SK-N-SH treated with all-trans-retinoic acid at 6 μM for 48 hours (cell line): ENCODE measurements at regions not wholly inside any gene's neighbourhood (a gene's known extent, or its start where the extent isn't known, plus 50 kb on each side); places are given as distances from the start of the nearest gene placed in this dataset.

Experiments used
- ATAC-seq: fragments of 200-7000 bp; cut with Tn5 transposase; 3 replicates; pipeline ENCODE4 v1.9.1; 2020; ENCODE audit warnings: mild to moderate bottlenecking, moderate library complexity
- ARNTL ChIP-seq: fragments of 450-650 bp; formaldehyde crosslinking; IDR thresholded peaks from 2 replicates; pipeline ENCODE4 v1.5.0; 2020; ENCODE audit warnings: low read depth, mild to moderate bottlenecking, moderate library complexity, borderline replicate concordance
- BACH2 ChIP-seq: fragments of 250-450 bp; sonication (Bioruptor Pico); IDR thresholded peaks from 2 replicates; pipeline ENCODE4 v1.9.0; 2021; ENCODE audit warnings: mild to moderate bottlenecking, borderline replicate concordance
- CREB5 ChIP-seq: fragments of 250-450 bp; sonication (Bioruptor Pico); IDR thresholded peaks from 2 replicates; pipeline ENCODE4 v1.5.1; 2020; ENCODE audit warnings: low read depth, mild to moderate bottlenecking, moderate library complexity
- CSDC2 ChIP-seq: fragments of 250-450 bp; sonication (Bioruptor Pico); IDR thresholded peaks from 2 replicates; pipeline ENCODE4 v1.5.0; 2020; ENCODE audit warnings: mild to moderate bottlenecking, moderate library complexity
- CSRNP3 ChIP-seq: fragments of 250-450 bp; sonication (Bioruptor Pico); IDR thresholded peaks from 2 replicates; pipeline ENCODE4 v1.5.1; 2021; ENCODE audit warnings: mild to moderate bottlenecking, moderate library complexity
- ESRRG ChIP-seq: fragments of 250-450 bp; sonication (Bioruptor Pico); IDR thresholded peaks from 2 replicates; pipeline ENCODE4 v1.6.1; 2021; ENCODE audit warnings: mild to moderate bottlenecking
- GLIS3 ChIP-seq: fragments of 250-450 bp; sonication (Bioruptor Pico); IDR thresholded peaks from 2 replicates; pipeline ENCODE4 v1.5.0; 2020; ENCODE audit warnings: mild to moderate bottlenecking, moderate library complexity
- ISL1 ChIP-seq: fragments of 250-450 bp; sonication (Bioruptor Pico); IDR thresholded peaks from 2 replicates; pipeline ENCODE4 v2.1.2; 2022; ENCODE audit warnings: mild to moderate bottlenecking, moderate library complexity
- OSR1 ChIP-seq: fragments of 250-450 bp; sonication (Bioruptor Pico); IDR thresholded peaks from 2 replicates; pipeline ENCODE4 v1.8.0; 2022; ENCODE audit warnings: moderate library complexity, mild to moderate bottlenecking, inconsistent platforms
- PATZ1 ChIP-seq: fragments of 250-450 bp; sonication (Bioruptor Pico); IDR thresholded peaks from 2 replicates; pipeline ENCODE4 v1.8.0; 2020; ENCODE audit warnings: mild to moderate bottlenecking, moderate library complexity, borderline replicate concordance
- POU6F1 ChIP-seq: fragments of 250-450 bp; sonication (Bioruptor Pico); IDR thresholded peaks from 2 replicates; pipeline ENCODE4 v1.8.0; 2021; ENCODE audit warnings: low read depth, mild to moderate bottlenecking, moderate library complexity, borderline replicate concordance
- PPARA ChIP-seq: fragments of 250-450 bp; sonication (Bioruptor Pico); IDR thresholded peaks from 2 replicates; pipeline ENCODE4 v1.5.0; 2020; ENCODE audit warnings: mild to moderate bottlenecking, borderline replicate concordance
- RARB ChIP-seq: fragments of 250-450 bp; sonication (Bioruptor Pico); IDR thresholded peaks from 2 replicates; pipeline ENCODE4 v1.8.0; 2021; ENCODE audit warnings: mild to moderate bottlenecking, moderate library complexity
- SNAI2 ChIP-seq: fragments of 250-450 bp; sonication (Bioruptor Pico); IDR thresholded peaks from 2 replicates; pipeline ENCODE4 v1.5.0; 2020; ENCODE audit warnings: mild to moderate bottlenecking, moderate library complexity
- TCF4 ChIP-seq: fragments of 250-450 bp; sonication (Bioruptor Pico); IDR thresholded peaks from 2 replicates; pipeline ENCODE4 v1.8.0; 2021; ENCODE audit warnings: mild to moderate bottlenecking, moderate library complexity, borderline replicate concordance
- TOX ChIP-seq: fragments of 250-450 bp; sonication (Bioruptor Pico); IDR thresholded peaks from 2 replicates; pipeline ENCODE4 v1.8.0; 2021; ENCODE audit warnings: mild to moderate bottlenecking, moderate library complexity, borderline replicate concordance
- TSHZ2 ChIP-seq: fragments of 250-450 bp; sonication (Bioruptor Pico); IDR thresholded peaks from 2 replicates; pipeline ENCODE4 v1.5.0; 2020; ENCODE audit warnings: mild to moderate bottlenecking, moderate library complexity
- ZC3H10 ChIP-seq: fragments of 250-450 bp; sonication (Bioruptor Pico); IDR thresholded peaks from 2 replicates; pipeline ENCODE4 v1.5.1; 2021; ENCODE audit warnings: mild to moderate bottlenecking, moderate library complexity
- ZFP3 ChIP-seq: fragments of 250-450 bp; sonication (Bioruptor Pico); IDR thresholded peaks from 2 replicates; pipeline ENCODE4 v1.5.0; 2020; ENCODE audit warnings: mild to moderate bottlenecking, moderate library complexity
- ZFP30 ChIP-seq: fragments of 450-650 bp; formaldehyde crosslinking; IDR thresholded peaks from 2 replicates; pipeline ENCODE4 v1.5.0; 2022; ENCODE audit warnings: mild to moderate bottlenecking, moderate library complexity
- ZNF565 ChIP-seq: fragments of 450-650 bp; formaldehyde crosslinking; conservative IDR thresholded peaks from 2 replicates; pipeline ENCODE4 v1.5.0; 2020; ENCODE audit warnings: low read depth, mild to moderate bottlenecking, moderate library complexity
- ZNF70 ChIP-seq: fragments of 450-650 bp; formaldehyde crosslinking; IDR thresholded peaks from 2 replicates; pipeline ENCODE4 v1.5.0; 2020; ENCODE audit warnings: mild to moderate bottlenecking, moderate library complexity

- TF ChIP-seq BACH2 (CRISPR knock-in tag) (no peak), ZNF70 (CRISPR knock-in tag) (no peak), OSR1 (CRISPR knock-in tag) (no peak), ZNF565 (CRISPR knock-in tag) (no peak), TOX (CRISPR knock-in tag) (no peak), RARB (CRISPR knock-in tag) (no peak), CSDC2 (CRISPR knock-in tag) (no peak), ARNTL (CRISPR knock-in tag) (no peak), ZC3H10 (no peak), PPARA (CRISPR knock-in tag) (no peak), GLIS3 (no peak), ZFP3 (CRISPR knock-in tag) (no peak), ISL1 (CRISPR knock-in tag) (no peak), PATZ1 (no peak), TSHZ2 (CRISPR knock-in tag) (no peak), POU6F1 (no peak), SNAI2 (CRISPR knock-in tag) (no peak), CREB5 (CRISPR knock-in tag) (no peak), ESRRG (no peak), ZFP30 (CRISPR knock-in tag) (no peak)
- TF ChIP-seq, all 23 proteins: peak for 0
- ATAC-seq, result no peak
These were observed 101.2 kb downstream of the HES1 start for GRCh38 chr3:194237110-194237509.

- no peak for ATAC-seq
- TF ChIP-seq ESRRG (no peak), ZNF70 (CRISPR knock-in tag) (no peak), TOX (CRISPR knock-in tag) (no peak), ZNF565 (CRISPR knock-in tag) (no peak), SNAI2 (CRISPR knock-in tag) (no peak), RARB (CRISPR knock-in tag) (no peak), PATZ1 (no peak), PPARA (CRISPR knock-in tag) (no peak), ZFP3 (CRISPR knock-in tag) (no peak), TCF4 (CRISPR knock-in tag) (no peak), CSRNP3 (no peak), OSR1 (CRISPR knock-in tag) (no peak), CREB5 (CRISPR knock-in tag) (no peak), TSHZ2 (CRISPR knock-in tag) (no peak), ZC3H10 (no peak), ARNTL (CRISPR knock-in tag) (no peak), ZFP30 (CRISPR knock-in tag) (no peak), BACH2 (CRISPR knock-in tag) (no peak), GLIS3 (no peak)
These were observed 104.8 kb downstream of the HES1 start for GRCh38 chr3:194240766-194241165.
